ENCODE measurements at regions not wholly inside any gene's neighbourhood (a gene's known extent, or its start where the extent isn't known, plus 50 kb on each side); places are given as distances from the start of the nearest gene placed in this dataset.

DNA sequence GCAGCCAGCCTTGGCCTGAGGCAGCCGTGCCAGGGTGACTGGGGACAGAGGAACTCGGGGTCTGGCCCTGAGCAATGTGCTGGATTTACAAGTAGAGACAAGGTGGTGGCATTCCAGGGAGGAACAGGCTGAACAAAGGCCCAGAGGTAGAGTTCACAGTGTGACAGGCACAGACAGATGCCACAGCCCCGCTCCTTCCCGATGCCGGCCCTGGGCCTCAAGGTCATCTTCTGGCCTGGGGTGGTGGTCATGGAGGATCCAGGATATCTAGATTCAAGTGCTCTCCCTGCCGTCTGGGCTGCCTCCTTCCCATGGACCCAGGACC, 68.9 kb upstream of the COL13A1 start:
- Histone ChIP-seq H3K27ac (ENCODE audit: extremely low read depth, low read depth, low read length) (no peak overlapping the region), H3K36me3 (ENCODE audit: control insufficient read depth in 2 of 2, insufficient read depth in 1 of 2, low read length in 2 of 2) (no peaks in the 10 kb centered on the region), H3K4me1 (ENCODE audit: control insufficient read depth, insufficient read depth, low read length) (no peaks in the 10 kb centered on the region), H3K9me3 (ENCODE audit: control insufficient read depth, insufficient read depth, low read depth, low read length) (no peaks in the 10 kb centered on the region), H3K4me3 (ENCODE audit: low read depth, low read length) (no peak overlapping the region)
- POLR2A ChIA-PET: no interaction called here
- TF ChIP-seq REPIN1 (tag by site-specific recombination; IDR thresholded peaks at IDR 0.05; ENCODE audit: low read depth) (no peak), HOXD13 (CRISPR knock-in tag; IDR thresholded peaks at IDR 0.05; ENCODE audit: borderline replicate concordance) (no peak), ZNF146 (tag by site-specific recombination; IDR thresholded peaks at IDR 0.05) (no peak), ZNF48 (tag by site-specific recombination; IDR thresholded peaks at IDR 0.05) (no peak), ZNF202 (tag by site-specific recombination; IDR thresholded peaks at IDR 0.05; ENCODE audit: borderline replicate concordance) (no peak), ZNF302 (tag by site-specific recombination; IDR thresholded peaks at IDR 0.05; ENCODE audit: low read depth) (no peak), ZNF677 (tag by site-specific recombination; IDR thresholded peaks at IDR 0.05) (no peak), ZBTB8A (tag by site-specific recombination; IDR thresholded peaks at IDR 0.05) (no peak), ZNF112 (tag by site-specific recombination; IDR thresholded peaks at IDR 0.05) (no peak), KLF10 (tag by site-specific recombination; IDR thresholded peaks at IDR 0.05) (no peak), ZNF623 (tag by site-specific recombination; IDR thresholded peaks at IDR 0.05) (no peak)
- TF ChIP-seq, protein P1, sequence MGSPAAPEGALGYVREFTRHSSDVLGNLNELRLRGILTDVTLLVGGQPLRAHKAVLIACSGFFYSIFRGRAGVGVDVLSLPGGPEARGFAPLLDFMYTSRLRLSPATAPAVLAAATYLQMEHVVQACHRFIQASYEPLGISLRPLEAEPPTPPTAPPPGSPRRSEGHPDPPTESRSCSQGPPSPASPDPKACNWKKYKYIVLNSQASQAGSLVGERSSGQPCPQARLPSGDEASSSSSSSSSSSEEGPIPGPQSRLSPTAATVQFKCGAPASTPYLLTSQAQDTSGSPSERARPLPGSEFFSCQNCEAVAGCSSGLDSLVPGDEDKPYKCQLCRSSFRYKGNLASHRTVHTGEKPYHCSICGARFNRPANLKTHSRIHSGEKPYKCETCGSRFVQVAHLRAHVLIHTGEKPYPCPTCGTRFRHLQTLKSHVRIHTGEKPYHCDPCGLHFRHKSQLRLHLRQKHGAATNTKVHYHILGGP (tag by site-specific recombination; IDR thresholded peaks at IDR 0.05): no peak
- TF ChIP-seq, protein P2, sequence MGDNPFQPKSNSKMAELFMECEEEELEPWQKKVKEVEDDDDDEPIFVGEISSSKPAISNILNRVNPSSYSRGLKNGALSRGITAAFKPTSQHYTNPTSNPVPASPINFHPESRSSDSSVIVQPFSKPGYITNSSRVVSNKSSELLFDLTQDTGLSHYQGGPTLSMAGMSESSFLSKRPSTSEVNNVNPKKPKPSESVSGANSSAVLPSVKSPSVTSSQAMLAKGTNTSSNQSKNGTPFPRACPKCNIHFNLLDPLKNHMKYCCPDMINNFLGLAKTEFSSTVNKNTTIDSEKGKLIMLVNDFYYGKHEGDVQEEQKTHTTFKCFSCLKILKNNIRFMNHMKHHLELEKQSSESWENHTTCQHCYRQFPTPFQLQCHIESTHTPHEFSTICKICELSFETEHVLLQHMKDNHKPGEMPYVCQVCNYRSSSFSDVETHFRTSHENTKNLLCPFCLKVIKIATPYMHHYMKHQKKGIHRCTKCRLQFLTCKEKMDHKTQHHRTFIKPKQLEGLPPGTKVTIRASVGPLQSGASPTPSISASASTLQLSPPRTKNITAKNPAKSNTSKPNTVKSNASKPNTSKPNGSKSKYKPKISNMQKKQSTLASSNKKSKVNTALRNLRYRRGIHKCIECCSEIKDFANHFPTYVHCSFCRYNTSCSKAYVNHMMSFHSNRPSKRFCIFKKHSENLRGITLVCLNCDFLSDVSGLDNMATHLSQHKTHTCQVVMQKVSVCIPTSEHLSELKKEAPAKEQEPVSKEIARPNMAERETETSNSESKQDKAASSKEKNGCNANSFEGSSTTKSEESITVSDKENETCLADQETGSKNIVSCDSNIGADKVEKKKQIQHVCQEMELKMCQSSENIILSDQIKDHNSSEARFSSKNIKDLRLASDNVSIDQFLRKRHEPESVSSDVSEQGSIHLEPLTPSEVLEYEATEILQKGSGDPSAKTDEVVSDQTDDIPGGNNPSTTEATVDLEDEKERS (tag by site-specific recombination; IDR thresholded peaks at IDR 0.05): no peak
- CTCF ChIA-PET: interaction anchor here (0.9 to 2.6 kb wide), 2 partner anchors 10 to 67 kb away, joined by 3 to 16 read pairs; no protein-coding TSS in a partner anchor

- ChIA-PET CTCF (interaction anchor here (0.6 to 2.6 kb wide), 3 partner anchors 9 to 181 kb away, joined by 3 to 16 read pairs (median 13); no protein-coding TSS in a partner anchor), POLR2A (no interaction called here)
- H3K9me3 ChIP-seq (ENCODE audit: control insufficient read depth, insufficient read depth, low read depth, low read length): no peaks in the 10 kb centered on the region
- H3K4me1 ChIP-seq (ENCODE audit: control insufficient read depth, insufficient read depth, low read length): no peaks in the 10 kb centered on the region
- TF ChIP-seq TCF7L2 (IDR thresholded peaks at IDR 0.05; ENCODE audit: borderline replicate concordance, low read depth, low read length) (no peak), ZFP69B (tag by site-specific recombination; IDR thresholded peaks at IDR 0.05) (no peak), ZNF785 (tag by site-specific recombination; IDR thresholded peaks at IDR 0.05) (no peak), ZNF37A (tag by site-specific recombination; IDR thresholded peaks at IDR 0.05) (no peak), ZNF114 (tag by site-specific recombination; IDR thresholded peaks at IDR 0.05) (no peak), ZNF155 (tag by site-specific recombination; IDR thresholded peaks at IDR 0.05) (no peak), BCL11A (tag by site-specific recombination; IDR thresholded peaks at IDR 0.05; ENCODE audit: low read depth) (no peak), SCRT2 (tag by site-specific recombination; IDR thresholded peaks at IDR 0.05) (no peak), ZNF571 (tag by site-specific recombination; IDR thresholded peaks at IDR 0.05) (no peak), ZBTB1 (tag by site-specific recombination; IDR thresholded peaks at IDR 0.05) (no peak), ZNF529 (tag by site-specific recombination; IDR thresholded peaks at IDR 0.05; ENCODE audit: insufficient replicate concordance) (no peak)
- TF ChIP-seq, protein P3, sequence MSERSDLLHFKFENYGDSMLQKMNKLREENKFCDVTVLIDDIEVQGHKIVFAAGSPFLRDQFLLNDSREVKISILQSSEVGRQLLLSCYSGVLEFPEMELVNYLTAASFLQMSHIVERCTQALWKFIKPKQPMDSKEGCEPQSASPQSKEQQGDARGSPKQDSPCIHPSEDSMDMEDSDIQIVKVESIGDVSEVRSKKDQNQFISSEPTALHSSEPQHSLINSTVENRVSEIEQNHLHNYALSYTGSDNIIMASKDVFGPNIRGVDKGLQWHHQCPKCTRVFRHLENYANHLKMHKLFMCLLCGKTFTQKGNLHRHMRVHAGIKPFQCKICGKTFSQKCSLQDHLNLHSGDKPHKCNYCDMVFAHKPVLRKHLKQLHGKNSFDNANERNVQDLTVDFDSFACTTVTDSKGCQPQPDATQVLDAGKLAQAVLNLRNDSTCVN (tag by site-specific recombination; optimal IDR thresholded peaks at IDR 0.05): no peak
- H3K36me3 ChIP-seq (ENCODE audit: control insufficient read depth in 2 of 2, insufficient read depth in 1 of 2, low read length in 2 of 2): no peaks in the 10 kb centered on the region
- H3K4me3 ChIP-seq (ENCODE audit: low read depth, low read length): no peak overlapping the region
- no peak overlapping the region for H3K27ac ChIP-seq (ENCODE audit: extremely low read depth, low read depth, low read length)
Observed at GRCh38 chr10:69733791-69734261, 67.9 kb upstream of the COL13A1 start.
